SH-SY5Y (cell line): ENCODE measurements at regions not wholly inside any gene's neighbourhood (a gene's known extent, or its start where the extent isn't known, plus 50 kb on each side); places are given as distances from the start of the nearest gene placed in this dataset.

ENCODE experiments used
- GATA2 ChIP-seq: IDR thresholded peaks from 2 replicates; pipeline ENCODE4 v1.6.1; 2011; ENCODE audit warnings: mild to moderate bottlenecking, low read depth, low read length
- GATA3 ChIP-seq: IDR thresholded peaks from 2 replicates; pipeline ENCODE4 v1.6.1; 2011; ENCODE audit warnings: low read depth, mild to moderate bottlenecking, low read length, moderate library complexity

DNA sequence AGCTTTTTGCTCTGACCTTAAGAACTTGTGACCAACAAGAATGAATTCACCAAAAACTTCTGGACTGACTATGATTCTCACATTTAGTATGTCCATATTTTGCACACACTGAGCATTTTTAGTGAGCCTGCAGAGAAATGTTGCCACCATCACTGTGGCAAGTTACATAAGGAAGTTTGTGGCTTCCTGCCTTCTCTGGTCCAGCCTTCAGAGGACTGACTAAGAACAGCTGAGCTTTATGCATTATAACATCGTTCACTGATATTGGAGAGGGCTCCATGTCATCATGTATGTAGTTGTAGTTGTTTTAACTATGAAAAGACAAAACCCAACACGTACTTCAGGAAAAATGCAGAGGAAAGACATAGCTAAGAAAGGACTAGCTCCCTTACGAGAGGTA is 218.0 kb upstream of the CRIM1 start:
- TF ChIP-seq GATA2 (no peak), GATA3 (no peak)

- TF ChIP-seq GATA2 (no peak), GATA3 (no peak)
Measured at GRCh38 chr2:36134281-36134680, 221.3 kb upstream of the CRIM1 start.

DNA sequence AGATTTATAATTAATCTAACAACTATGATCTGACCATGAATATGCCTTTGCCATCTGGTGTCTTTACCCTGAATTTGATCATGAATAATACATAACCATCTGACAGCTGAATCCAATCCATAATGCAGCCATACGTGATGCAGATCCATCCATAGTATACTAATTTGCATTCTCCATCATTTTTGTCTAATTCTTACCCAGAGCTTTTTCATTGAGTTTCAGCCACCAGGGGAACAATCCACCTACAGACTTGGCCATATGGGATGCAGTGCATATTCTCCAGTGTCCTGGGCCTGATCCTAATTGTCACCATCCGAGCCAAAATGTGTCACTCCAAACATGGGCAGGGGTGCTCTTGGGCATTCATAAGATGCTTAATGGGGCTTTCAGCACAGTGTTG is 227.2 kb upstream of the CRIM1 start:
- TF ChIP-seq GATA2 (no peak), GATA3 (no peak)

- no peak for TF ChIP-seq GATA3
- no peak for TF ChIP-seq GATA2
Measured at GRCh38 chr2:36125702-36126101, 229.9 kb upstream of the CRIM1 start.

DNA sequence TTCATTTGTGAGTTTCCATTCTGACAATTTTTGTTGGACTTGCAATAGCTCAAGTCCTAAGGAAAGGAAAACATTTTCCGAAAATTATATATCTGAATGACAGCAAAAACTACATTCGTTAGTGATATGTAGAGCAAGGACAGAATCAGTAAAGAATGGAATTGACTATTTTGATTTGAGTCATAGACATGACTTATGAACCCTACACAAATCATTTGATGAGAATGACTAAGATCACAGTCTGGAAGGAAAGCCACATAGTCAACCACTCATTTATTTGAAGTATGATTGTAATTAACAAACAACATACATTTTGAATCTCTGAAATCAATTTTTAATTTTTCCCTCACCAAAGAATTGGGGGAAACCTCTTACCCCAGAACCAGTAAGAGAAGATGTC is 231.6 kb upstream of the CRIM1 start:
- TF ChIP-seq GATA3: no peak
- no peak for TF ChIP-seq GATA2

GRCh38 chr2:36097022-36097421 is 258.6 kb upstream of the CRIM1 start:
- TF ChIP-seq GATA2 (no peak), GATA3 (no peak)

DNA sequence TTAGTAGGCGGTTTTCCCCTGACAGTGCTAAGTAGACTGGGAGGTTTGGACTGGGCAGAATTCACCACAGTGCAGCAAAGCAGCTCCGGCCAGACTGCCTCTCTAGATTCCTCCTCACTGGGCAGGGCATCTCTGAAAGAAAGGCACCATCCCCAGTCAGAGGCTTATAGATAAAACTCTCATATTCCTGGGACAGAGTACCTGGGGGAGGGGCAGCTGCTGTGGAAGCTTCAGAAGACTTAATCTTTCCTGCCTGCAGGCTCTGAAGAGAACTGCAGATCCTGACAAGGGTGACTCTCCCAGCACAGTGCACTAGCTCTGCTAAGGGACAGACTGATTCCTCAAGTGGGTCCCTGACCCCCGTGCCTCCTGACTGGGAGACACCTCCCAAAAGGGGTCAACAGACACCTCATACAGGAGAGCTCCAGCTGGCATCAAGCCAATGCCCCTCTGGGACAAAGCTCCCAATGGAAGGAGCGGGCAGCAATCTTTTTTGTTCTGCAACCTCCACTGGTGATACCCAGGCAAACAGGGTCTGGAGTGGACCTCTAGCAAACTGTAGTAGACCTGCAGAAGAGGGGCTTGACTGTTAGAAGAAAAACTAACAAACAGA is 266.8 kb upstream of the CRIM1 start:
- no peak for TF ChIP-seq GATA3
- no peak for TF ChIP-seq GATA2

DNA sequence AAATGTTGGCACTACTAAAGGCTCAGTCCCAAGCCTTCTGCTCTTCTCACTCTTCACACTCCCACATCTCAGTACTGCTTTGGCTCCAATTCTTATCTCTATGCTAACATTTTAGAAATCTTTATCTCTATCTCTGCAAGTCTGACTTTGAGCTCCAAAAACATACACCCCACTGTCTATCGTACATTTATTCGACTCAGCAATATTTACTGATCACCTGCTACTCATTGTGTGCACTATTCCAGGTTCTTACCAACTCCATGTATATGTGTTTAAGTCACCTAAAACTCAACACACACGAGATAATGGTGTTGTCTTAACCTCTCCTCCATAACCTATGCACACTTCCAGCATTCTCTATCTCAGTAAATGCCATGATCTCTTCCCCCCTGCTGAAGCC is 268.2 kb upstream of the CRIM1 start:
- TF ChIP-seq GATA2: no peak
- no peak for TF ChIP-seq GATA3

DNA sequence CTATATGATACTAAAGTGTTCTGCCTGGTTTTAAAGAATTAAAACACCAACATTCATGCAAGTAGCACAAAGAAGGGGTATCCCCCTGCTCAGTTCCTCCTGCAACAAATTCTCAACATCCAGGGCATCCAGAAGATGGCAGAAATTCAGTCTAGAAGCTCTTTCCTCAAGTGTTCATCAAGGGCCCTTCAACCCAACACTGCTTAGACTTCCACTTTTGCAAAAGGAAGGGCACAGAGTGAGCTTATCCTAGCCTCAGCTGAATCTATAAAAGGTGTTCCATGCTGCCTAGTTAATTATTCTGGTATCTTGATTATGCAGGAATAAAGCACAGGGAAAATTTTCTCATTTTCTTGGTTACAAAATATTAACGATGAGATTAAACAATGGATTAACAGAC is 275.8 kb upstream of the CRIM1 start:
- TF ChIP-seq GATA2 (no peak), GATA3 (no peak)

GRCh38 chr2:36074008-36074407 is 281.6 kb upstream of the CRIM1 start:
- TF ChIP-seq GATA2 (no peak), GATA3 (no peak)

DNA sequence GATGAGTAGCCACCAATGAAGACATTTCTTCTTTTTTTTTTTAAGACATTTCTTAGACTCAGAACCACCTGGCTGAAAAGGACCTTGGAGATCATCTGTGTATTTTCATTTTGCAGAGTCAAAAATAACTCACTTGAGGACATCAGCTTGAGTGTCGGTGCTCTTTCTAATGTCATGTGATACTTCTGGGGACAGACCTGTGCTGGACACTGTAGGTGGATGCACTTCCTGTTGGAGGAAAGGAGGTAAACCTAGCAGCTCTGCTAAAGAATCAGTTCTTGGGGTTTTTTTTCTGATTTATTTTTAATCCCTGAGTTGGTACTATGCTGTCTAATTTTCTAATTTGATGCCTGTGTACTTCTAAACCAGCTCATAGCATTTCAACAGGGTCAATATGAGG is 283.9 kb upstream of the CRIM1 start:
- no peak for TF ChIP-seq GATA2
- TF ChIP-seq GATA3: no peak

DNA sequence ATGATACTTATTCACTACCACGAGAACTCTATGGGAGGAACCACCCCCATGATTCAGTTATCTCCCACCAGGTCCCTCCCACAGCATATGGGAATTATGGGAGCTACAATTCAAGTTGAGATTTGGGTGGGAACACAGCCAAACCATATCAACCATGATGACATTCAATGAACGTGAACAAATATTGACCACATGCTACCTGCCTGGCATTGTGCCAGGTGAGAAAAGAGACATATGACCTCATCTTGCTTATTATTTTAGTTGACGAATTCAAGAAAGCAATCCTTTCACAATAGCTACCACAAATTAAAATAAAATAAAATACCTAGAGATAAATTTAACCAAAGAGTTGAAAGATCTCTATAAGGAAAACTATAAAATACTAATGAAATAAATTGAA is 286.5 kb upstream of the CRIM1 start:
- TF ChIP-seq GATA3 (no peak), GATA2 (no peak)

DNA sequence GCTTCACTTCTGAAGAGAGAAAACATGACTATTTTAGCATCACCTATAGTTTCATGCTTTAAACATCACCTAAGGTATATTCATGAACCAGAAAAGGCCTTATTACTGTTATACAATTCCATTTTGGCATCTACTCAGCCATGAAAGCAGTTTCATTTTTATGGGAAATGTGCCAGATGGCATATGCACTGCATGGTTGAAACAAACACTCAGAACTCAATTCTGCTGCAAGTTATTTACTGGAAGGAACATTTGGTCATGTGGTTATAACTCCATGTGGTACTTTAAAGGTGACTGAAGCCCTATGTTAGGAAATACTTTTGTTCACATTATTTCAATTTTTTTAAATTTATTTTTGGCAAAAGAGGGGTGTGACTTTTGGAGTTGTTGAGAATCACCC is 287.5 kb upstream of the CRIM1 start:
- TF ChIP-seq GATA2 (no peak), GATA3 (no peak)

DNA sequence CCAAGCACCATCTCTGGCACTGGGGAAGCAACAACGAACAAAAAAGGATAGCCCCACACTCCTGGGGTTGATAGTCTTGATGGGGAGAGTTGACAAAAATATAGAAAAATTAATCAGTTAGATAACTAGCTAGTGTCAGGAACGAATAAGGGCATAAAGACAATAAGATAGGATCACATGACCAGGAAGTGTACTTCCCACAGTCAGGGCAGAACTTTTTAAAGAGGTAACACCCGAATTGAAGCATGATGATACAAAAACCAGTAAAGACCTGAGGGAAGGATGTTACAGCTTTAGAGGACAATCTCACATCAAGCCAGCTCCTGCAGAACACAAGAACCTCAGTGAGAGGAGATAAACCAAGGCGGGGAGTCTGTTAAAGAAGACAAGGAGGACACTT is 295.4 kb upstream of the CRIM1 start:
- TF ChIP-seq GATA3: no peak
- TF ChIP-seq GATA2: no peak

DNA sequence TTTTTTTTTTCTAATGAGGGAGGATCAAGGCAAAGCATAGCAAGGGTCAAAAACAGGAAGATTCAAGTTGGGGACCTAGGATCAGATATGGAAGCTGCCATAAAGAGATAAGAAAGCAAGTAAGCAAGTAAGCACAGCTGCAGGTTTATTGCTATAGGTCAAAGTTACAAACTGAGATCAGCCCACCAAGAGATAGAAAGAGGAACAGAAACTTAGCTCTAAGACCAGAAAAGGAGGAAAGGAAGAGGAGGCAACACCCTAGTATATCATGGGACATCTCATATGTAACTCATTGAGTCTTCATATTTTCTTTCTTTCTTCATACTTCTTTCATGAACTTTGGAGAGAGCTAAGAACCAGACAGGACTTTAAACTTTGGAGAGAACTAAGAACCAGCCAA is 295.9 kb upstream of the CRIM1 start:
- TF ChIP-seq GATA3: no peak

- no peak for TF ChIP-seq GATA3
- no peak for TF ChIP-seq GATA2
Measured at GRCh38 chr2:36058953-36059352, 296.6 kb upstream of the CRIM1 start.
